Right forelimb (tissue), 1 donor: ENCODE measurements at regions not wholly inside any gene's neighbourhood (a gene's known extent, or its start where the extent isn't known, plus 50 kb on each side); places are given as distances from the start of the nearest gene placed in this dataset.
"Not testable (repeated sequence)": the region's sequence is repeated elsewhere in the genome, so short reads cannot be mapped to it uniquely, and the experiment has no call there.

Experiments
- DNase-seq: peaks from one replicate; pipeline ENCODE4 v3.0.0-alpha.2; 2018

DNA sequence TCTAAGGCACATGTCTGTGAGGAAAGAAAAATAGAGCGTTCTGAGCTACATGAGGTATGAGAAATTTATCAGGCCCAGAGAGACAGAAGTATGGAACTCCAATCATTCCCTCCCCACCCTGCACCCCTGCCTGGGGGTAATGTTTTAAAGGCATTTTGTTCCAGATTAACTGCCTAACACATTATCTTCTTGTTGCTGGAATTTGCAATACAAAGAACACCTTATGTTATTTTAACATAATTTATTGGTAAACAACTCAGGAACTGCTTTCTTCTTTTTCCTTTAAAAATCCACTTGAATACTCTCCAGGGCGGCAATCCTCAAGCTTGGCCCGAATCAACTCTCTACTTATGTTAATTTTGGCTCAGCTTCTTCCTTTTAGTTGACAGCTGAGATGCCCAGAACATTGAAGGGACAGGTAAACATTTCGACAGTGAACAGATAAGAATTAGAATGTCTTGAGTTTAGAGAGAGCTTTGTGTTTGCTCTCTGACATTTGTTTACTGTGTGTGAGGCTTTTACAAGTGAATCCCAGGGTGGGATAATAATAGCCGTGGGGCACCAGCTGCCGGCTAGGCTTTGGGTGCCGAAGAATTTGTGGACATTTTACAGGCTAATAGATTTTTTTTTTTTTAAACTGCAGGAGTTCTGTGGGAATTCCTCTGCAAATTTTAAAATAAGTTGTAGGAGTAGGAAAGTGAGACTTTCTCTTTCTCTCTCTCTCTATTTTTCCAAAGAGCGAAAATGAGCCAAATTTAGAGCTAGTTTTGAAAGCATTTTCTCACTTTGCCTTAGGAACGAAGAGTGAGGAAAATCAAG lies 96.4 kb upstream of the TAF11L2 start:
- DNase-seq: no peak

DNA sequence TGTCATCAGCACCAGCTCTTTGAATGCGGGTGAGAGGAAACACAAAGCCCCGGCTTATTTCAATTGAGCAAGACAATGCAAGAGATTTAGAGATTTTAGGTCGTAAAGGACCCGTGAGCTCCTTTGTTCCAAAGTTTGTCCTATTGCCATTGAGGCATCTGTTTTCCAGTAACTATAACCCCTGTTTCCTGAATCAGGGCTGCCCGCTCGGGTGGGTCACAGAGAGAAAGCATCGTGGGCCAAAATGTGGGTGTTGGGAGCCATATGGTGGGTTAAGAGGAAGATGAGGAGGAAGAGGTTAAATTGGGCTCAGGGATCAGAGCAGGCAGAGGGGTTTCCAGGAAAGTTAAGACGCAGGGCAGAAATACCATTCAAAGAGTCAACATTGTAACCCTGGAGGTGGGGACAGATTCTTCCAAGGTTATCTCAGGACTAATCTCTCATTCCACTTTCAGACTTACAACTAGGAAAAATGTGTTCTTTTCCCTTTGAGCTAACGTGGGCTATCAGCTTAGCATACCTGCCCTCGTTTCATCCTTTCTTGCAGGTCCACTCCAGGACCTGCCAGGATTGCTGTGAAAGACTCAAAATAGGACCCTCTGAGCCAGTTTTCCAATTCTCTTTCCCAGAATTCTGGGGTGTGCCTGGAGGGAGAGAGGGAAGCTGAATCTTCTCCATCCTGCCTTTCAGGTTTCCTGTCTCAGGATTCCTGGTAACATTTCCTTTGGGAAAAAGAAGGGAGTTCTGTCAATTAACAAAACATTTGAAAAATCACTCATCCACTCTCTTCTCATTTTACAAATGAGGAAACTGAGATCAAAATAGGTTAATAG lies 95.5 kb upstream of the TAF11L2 start:
- DNase-seq: no peak

DNA sequence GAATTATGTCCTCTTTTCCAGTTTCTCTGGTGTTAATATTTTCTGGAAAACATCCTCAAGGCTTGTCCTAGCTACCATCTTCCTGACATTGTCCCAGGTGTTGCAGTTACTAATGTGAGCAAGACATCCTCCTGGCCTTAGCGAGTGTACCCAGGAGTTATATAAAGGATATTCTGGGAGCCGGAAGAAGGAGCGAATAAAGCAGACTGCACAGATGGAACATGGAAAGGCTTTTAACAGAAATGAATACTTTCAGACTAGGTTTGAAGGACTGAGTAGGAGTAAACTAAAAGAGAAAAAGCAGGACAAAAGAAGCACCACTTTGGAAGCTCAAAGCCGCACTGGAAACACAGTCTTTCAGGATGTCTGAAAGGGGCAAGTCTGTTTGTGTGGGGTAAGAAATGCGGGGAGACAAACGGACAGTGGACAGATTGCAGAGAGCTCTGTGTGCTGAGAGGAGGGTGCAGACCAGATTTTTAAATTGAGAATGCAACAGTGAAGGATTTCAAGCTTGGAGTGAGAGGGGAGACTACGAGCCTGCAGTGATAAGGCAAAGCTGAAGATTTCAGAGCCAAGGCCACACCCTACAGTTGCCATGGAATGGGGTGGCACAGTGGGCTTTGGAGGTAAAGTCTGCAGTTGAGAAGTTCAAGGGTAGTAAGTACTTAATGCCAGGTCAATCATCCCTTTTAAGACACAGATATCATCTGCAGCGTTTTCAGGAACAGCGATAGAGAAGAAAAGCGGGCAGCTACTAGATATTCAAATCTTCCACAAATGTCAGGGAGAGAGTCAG lies 94.1 kb upstream of the TAF11L2 start:
- no peak for DNase-seq

DNA sequence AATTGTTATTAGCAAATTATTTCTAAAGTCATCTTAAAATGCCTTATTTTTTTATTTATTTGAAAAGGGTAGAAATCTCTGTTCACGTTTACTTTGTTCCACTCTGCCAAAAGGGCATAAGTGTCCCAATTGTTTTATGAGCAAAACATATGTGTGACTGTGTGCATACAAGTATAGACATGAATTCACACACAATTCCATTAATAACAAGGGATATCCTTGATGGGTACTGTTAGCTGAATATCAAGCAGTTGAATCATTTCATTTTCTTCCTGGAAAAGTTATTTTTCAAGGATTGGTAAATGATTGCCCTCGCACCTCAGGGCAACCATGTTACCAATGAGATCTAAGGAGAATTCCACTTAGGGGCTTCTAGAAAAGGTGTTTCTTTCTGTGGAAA lies 92.1 kb upstream of the TAF11L2 start:
- no peak for DNase-seq

DNA sequence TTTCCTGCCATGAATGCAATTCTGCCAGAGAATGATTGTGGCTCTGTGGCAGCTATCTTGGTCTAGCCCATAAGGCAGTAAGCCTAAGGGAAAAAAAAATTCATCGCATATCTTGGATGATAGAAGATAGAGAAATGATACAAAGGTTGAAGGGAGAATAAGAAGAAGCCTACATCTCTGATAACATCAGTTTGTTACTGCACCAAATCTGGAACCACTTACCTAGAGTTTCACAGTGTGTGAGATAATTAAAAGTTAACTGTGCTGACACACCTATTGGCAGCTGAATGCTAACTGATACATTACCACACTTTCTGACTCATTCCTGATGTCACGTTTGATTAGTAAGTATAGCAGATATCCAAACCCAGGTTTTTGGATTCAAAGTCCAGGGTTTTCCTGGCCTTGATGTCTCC lies 91.6 kb upstream of the TAF11L2 start:
- DNase-seq: no peak

DNA sequence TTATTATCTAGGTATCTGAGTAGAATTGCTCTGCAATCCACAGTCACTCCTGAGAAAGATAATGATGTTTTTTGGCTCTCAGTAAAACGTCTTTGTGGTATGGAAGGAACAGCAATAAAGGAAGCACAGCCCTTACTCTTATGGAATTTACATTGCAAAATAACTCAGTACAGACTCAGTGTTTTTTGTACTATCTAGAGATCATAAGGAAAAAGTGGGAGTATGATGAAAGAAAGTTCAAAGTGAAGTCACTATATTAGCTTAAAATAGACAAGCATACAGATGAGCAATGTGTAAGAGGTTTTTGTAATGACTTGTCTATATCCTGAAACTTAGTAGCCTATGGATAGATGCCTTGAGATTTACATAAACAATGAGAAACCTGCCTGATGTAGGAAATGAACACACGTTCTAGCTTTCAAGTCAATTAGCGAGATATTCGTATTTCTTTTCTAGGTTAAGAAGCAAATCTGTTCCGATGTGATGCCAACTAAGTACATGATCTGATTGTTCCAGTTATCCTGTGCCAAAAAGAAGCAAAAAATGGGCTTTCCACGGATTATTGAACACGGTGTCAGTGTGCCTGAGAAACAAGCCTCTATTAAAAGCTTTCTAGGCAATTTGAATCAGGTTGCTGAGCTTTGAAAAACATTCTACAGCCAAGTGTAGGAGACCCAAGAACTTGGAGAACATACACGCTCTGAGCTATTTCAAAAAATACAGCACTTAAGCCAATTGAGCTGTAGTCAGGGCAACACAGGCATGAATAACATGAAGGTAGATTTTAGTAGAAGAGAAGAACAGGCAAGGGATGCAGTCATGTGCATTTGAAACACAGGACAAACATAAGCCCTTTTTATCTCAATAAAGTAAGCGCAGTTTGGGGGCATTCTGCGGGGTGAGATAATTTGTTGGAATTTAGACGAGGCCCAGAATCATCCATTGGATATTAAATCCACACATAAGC lies 86.3 kb upstream of the TAF11L2 start:
- DNase-seq: no peak

DNA sequence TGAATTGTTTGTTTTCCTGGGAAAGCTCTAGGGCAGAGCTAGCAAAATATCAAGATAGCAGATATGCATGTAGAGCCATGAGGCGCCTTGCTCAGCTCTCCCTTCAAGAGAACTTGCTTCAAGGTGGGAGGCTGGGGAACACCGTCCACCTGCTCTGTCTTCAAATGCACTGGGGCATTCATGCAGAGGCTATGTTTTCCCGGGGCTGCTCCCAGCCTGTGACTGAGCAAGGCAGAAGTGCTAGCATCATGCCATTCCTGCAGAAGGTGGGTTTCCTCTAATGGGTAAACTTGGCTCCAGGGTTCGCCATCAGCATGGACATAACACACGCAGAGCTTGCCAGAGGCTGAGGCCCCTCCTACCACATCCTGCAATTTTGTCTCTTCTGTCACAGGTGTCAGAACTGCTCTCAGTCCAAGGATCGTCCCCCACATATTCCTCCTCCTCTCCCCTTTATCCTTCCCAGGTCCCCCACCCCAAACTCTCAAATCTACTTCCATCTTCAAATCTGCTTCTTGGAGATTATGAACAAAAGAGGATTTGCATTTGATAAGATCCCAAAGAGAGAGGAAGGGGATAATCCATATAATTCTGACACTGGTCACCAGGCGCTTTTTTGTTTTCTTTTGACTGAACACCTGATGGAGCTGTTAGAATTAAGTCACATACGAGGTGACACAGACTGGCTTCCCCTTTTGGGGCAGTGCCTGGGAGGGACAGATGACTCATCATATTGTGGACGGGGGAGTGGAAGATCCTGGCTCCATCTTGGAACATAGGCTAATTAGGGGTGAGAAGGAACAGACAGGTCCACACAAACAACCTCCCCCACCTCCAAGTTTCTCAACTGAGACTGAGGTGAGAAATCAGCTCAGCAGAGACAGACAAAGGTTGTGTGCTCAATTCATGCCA lies 85.0 kb upstream of the TAF11L2 start:
- no peak for DNase-seq

DNA sequence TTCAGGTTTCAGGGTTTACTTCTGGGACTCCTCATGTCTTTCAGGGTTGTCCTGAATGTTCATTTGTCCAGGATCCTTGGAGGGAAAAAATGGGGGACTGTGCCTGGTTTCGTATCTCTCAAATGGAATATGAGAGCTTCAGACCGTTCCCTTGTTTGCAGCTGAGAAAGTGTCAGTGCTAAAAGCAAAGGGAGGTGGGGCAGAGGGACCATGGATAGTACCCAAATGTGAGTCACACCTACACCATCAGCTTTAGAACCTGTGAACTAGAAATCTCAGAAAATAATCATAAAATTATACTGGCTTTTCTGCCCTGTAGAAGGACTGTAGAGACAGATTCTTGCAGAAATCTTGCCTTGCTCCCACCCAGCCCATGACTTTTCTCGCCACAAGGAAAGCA lies 84.3 kb upstream of the TAF11L2 start:
- DNase-seq: no peak

DNA sequence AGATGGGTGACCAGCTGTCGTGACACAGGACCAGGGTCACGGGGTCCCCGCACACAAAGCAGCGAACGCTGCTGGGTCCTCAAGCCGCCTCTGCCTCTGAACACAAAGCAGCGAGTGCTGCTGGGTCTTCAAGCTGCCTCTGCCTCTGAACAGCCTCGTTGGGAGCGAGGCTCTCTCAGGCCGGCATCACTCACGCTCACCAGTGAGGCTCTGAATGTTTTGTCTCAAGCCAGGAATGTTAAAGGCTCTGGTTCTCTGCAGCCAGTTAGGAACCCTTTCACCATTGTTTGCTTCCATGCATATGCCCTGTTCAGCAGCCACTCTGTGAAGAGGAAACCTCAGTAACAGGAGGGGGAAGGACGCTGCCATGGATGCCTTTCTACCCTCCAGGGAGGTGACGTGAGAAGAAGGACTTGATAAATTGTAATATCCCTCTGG lies 82.7 kb upstream of the TAF11L2 start:
- DNase-seq: no peak

DNA sequence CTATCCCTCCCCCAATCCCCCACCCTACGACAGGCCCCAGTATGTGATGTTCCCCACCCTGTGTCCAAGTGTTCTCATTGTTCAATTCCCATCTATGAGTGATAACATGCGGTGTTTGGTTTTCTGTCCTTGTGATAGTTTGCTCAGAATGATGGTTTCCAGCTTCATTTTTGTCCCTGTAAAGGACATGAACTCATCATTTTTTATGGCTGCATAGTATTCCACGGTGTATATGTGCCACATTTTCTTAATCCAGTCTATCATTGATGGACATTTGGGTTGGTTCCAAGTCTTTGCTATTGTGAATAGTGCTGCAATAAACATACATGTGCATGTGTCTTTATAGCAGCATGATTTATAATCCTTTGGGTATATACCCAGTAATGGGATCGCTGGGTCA lies 81.7 kb upstream of the TAF11L2 start:
- not testable (repeated sequence) for DNase-seq

DNA sequence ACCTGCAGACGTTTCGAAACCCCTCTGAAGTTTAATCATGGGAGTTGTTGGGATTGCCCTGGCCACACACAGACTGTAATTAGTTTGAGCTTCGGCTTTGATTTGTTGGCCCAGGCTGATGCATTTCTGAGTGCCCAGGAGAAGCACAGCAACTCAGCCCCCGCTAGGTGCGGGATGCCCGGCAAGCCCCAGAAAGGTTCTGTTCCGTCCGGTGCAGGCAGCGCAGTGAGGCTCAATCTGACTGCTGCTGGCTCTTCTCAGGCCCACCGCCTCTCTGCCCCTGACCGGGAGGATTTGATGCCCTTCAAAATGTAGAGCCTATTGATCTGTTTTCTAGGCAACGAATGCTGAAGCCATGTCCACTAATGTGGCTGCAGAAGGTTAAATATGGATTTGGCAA lies 73.4 kb upstream of the TAF11L2 start:
- DNase-seq: no peak

DNA sequence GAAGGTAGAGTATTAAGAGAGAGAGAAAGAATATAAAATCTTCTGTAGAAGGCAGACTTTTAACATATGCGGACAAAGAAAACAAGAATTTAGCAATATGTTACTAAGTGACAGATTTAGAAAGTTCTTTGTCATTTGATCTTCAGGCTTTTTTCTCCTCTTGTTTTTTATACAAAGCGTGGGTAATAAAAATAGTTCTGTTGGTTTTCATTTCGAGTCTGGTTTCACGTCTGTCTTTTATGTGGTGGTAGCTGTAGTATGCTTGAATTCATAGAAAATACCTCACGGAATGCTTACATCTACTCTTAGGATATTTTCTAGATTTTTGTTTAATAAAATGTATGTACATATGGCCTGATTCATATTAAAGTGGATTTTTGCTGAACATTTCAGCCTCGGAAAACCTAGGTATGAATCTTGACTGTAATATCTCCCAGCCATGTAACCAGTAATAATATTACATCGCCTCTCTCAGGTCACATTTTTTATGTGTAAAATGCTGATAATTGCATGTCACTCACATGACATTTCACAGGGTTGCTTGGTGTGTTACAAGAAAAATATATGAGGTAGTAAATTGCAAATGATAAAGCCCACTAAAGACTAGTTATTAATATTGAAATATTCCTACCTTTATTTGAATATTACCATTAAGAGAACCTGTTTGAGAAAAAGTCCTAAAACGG lies 72.5 kb upstream of the TAF11L2 start:
- DNase-seq: no peak

DNA sequence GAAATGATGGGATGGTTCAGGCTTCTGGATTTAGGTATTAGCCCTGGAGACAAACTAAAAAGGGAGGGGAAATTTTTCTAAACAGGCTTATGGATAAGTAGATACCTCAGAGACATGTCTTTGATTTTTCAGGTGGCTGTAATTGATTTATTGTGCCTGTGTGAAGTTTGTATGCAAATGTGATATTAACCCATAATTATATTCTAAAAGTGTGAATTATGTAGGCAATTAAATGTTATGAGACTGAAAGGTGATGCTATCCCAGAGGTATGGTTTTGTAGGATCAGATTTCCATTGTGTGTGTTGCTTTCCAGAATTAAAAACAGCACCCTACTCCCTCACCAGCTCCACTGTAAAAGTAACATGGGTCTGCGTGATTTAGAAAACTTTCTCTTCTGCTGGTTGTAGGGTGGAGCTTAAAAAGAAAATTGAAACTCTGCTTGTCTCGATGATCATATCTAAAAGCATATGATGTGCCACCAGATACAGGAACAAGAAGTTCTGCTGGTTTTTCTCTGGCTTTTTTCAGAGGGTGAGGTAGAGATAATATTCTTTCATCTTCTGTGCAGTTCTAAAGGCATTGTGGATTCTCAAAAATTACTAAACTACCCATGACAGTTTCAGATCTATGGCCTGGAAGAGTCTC lies 71.8 kb upstream of the TAF11L2 start:
- no peak for DNase-seq

DNA sequence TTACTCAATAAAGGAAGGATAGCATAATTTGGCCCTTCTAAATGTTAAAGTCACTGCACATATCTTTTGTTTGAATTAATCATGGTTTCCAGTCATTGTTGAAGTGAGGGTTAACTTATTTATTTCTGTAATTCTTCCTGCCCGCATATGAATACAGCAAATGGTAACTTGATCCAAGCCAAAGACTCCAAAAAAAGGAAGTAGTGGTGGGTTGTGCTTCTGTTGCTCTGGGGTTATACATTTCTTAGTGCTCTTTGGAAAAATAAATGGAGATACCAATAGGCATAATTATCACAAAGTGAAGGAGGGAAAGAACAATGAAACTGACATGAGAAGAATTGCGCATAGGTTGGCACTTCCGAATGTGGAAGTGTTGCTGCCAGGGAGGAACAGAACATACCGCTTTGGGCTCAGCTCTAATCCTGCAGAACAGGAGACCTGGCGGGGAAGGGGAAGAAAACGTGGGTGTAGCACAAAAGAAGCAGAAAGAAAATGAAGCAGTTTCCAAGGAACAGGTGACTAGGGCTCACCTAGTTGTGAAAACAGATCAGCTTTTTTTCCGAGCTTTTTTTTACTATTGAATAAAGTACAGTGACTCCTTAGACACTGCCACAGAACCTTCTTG lies 69.7 kb upstream of the TAF11L2 start:
- no peak for DNase-seq

DNA sequence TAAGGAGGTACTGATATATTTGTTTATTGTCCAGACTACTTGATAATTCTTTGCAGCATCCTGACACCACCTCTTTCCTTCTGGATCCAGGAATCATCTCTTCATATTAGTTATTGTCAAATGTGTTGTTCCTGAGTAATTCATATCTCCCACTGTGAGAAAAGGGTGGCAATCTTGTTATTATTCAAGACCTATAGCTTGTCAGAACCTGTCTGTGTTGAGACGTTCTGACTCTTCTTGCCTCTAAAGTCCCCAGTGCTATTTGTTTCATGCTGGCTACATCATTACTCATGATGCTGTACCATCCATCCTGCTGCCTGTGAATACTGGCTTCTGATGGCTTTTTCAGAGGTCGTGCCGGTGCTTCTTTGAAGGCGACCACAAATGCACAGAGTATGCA lies 68.7 kb upstream of the TAF11L2 start:
- no peak for DNase-seq

DNA sequence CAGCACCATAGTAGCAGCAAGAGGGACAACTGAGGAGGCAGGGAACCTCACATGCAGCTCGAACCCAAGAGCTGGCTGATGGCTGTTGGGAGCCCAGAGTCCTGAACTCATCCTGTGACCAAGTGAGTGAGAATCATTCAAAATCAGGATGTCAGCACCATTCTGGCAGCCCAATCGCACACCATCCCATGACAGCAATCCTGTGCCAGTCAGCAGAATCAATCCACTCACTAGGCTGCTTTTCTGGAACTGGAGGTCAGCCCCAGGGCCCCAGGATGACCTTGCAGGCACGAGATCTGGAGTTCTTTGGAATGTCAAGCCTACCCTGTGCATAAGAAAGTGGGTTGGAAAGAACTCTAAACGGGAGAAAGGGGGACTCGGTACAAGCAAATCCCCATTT lies 67.8 kb upstream of the TAF11L2 start:
- no peak for DNase-seq

DNA sequence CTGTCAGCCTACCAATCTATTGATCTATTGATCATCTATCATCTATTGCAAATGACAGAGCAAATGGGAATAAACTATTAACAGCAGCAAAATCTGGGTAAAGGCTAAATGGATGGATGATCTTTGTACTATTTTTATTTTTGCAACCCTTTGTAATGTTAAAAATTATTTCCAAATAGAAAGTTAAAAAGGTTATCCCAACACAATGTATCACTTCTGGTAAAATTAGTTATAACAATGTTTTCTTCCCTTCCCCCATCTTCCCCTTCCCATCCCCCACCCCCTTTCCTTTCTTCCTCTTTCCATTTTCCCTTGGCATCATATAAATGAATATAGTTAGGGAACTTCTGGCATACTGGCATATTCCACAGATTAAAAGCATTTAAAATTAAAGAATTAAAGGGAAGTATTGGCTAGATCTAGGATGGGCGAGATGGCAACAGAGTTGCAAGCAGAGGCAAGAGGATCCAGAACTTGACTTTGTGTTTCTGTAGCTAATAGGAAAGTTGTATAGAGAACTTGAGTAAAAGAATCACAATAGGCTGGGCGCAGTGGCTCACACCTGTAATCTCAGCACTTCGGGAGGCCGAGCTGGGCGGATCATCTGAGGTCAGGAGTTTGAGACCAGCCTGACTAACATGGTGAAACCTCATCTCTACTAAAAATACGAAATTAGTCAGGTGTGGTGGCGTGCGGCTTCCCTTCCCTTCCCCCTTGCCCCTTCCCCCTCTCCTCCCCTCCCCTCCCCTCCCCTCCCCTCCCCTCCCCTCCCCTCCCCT lies 66.6 kb upstream of the TAF11L2 start:
- DNase-seq: no peak

DNA sequence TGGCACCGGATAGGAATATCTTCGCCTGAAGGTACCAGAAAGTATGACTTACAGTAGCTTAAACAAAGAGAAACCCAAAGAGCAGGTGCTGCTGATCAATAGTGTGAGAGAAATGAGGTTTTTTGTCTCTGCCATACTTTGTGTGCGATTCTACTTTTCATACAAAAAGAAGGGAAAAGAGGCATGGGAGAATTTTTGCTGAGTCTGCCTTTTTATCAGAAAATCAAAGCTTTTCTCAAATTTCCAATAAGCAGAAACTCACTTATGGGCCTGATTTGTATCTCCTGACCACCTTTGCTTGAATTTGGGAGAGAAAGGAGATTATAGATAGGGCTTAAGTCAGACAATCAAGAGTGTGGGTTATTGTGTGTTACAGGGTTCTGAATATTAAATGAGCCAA lies 65.5 kb upstream of the TAF11L2 start:
- DNase-seq: no peak

DNA sequence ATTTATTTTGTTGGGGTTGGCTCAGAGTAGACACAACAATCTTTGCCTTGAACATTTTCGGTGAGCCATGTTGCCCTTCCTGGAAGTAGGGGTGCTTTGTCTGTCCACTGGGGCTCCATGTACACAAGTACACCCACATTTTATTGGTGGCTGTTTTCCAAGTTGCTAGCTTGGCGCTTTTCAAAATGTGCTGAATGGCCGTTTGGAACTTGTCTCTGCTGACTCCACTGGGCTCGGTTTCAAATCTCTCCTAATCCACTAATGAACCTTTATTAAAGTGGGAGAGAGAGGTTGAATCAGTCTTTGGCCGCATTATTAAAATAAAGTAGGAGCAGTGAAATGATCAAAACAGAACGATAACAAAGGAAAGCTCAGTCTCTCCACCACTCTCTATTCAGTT lies 64.6 kb upstream of the TAF11L2 start:
- DNase-seq: no peak
